K562 (cell line): ENCODE measurements at regions not wholly inside any gene's neighbourhood (a gene's known extent, or its start where the extent isn't known, plus 50 kb on each side); places are given as distances from the start of the nearest gene placed in this dataset.

Experiments
- ATAC-seq: fragments of 200-7000 bp; cut with Tn5 transposase; 3 replicates; pipeline ENCODE4 v1.9.1; 2020; ENCODE audit warnings: moderate library complexity
- BruUV-seq: library from RNA; stranded (reverse); fragments of 400-500 nt; replicated peaks from 2 replicates; lab custom pipeline; 2021; lab: Mats Ljungman, UMichigan
- CTCF ChIA-PET: fragments of 300-600 bp; formaldehyde crosslinking; extraction: SDS; loops from one replicate; lab custom pipeline; 2021; ENCODE audit warnings: low intra/inter-chr PET ratio; lab: Yijun Ruan, JAX
- POLR2A ChIA-PET: fragments of 300-600, 350-650 bp; sonication (Branson Sonifier 250); formaldehyde crosslinking; extraction: SDS; loops from one replicate; lab custom pipeline; 2021; ENCODE audit warnings: antibody characterized with exemption, inconsistent platforms; lab: Yijun Ruan, JAX
- DNase-seq, 4 experiments: peaks; one replicate each; pipeline versions ENCODE4 v3.0.0 to v3.0.0-alpha.2; 2011 to 2018; ENCODE audit warnings: low spot score in 3 of 4, mixed read lengths in 3 of 4; ENCODE audit errors: extremely low read depth in 1 of 4
- FAIRE-seq: peaks from 2 replicates; lab custom pipeline; 2011; peaks lifted over from hg19 to GRCh38; lab: Jason Lieb, UNC
- H2AFZ ChIP-seq: 2 replicates; pipeline ENCODE4 v1.6.0; 2011; ENCODE audit warnings: low read depth, low read length, control low read depth, inconsistent platforms
- H3K27ac ChIP-seq: fragments of 200-600 bp; 3 replicates; pipeline ENCODE4 v1.8.0; 2011; ENCODE audit warnings: low read depth, mild to moderate bottlenecking, control low read depth, inconsistent platforms, low read length, moderate library complexity, mixed read lengths; ENCODE audit errors: extremely low read depth
- H3K27me3 ChIP-seq, 2 experiments: fragments of 300-600 bp in 1 of 2; 2 replicates in 1 of 2; 3 replicates in 1 of 2; pipeline versions ENCODE4 v1.6.0 to v1.8.0; 2011; ENCODE audit warnings: inconsistent platforms in 2 of 2, low read length in 2 of 2, mild to moderate bottlenecking in 1 of 2, mixed read lengths in 1 of 2, moderate library complexity in 1 of 2; ENCODE audit not compliant: control insufficient read depth in 2 of 2, insufficient read depth in 2 of 2
- H3K36me3 ChIP-seq: fragments of 300-600 bp; 3 replicates; pipeline ENCODE4 v1.8.0; 2011; ENCODE audit warnings: mild to moderate bottlenecking, low read length, inconsistent platforms; ENCODE audit not compliant: control insufficient read depth, insufficient read depth
- H3K4me1 ChIP-seq, 2 experiments: fragments of 200-600 bp in 1 of 2; replicated peaks in 1 of 2; 2 replicates in 1 of 2; 3 replicates in 1 of 2; pipeline versions ENCODE4 v1.5.1 to v1.8.0; 2011; ENCODE audit warnings: inconsistent platforms in 2 of 2, low read length in 2 of 2, mild to moderate bottlenecking in 1 of 2, mixed read lengths in 1 of 2, moderate library complexity in 1 of 2; ENCODE audit not compliant: control insufficient read depth in 2 of 2, insufficient read depth in 2 of 2
- H3K4me2 ChIP-seq: 2 replicates; pipeline ENCODE4 v1.6.1; 2011; ENCODE audit warnings: low read length, control low read depth, inconsistent platforms, mixed read lengths; ENCODE audit not compliant: insufficient read depth
- H3K4me3 ChIP-seq: fragments of 200-600 bp; sonication (generic), shearing (Covaris generic); 2 replicates; pipeline ENCODE4 v1.5.1; 2016; ENCODE audit warnings: control low read depth, inconsistent platforms
- H3K79me2 ChIP-seq: fragments of 200-600 bp; 3 replicates; pipeline ENCODE4 v1.8.0; 2011; ENCODE audit warnings: low read length, inconsistent platforms; ENCODE audit not compliant: control insufficient read depth, insufficient read depth
- H3K9ac ChIP-seq, 2 experiments: 2 replicates each; pipeline versions ENCODE4 v1.6.0 to v1.6.1; 2011; ENCODE audit warnings: low read depth in 2 of 2, low read length in 2 of 2, control low read depth in 1 of 2, inconsistent platforms in 1 of 2, mild to moderate bottlenecking in 1 of 2, mixed read lengths in 1 of 2; ENCODE audit not compliant: insufficient read depth in 1 of 2
- H3K9me1 ChIP-seq: one replicate; pipeline ENCODE4 v1.6.0; 2011; ENCODE audit warnings: inconsistent platforms, mild to moderate bottlenecking, low read length, moderate library complexity; ENCODE audit not compliant: control insufficient read depth, insufficient read depth
- H3K9me3 ChIP-seq: replicated peaks from 2 replicates; pipeline ENCODE4 v1.5.1; 2011; ENCODE audit warnings: low read depth, low read length, inconsistent platforms; ENCODE audit not compliant: control insufficient read depth, insufficient read depth
- H4K20me1 ChIP-seq: replicated peaks from 2 replicates; pipeline ENCODE4 v1.6.1; 2011; ENCODE audit warnings: low read length, inconsistent platforms, mixed read lengths; ENCODE audit not compliant: control insufficient read depth, insufficient read depth
- BRD9 ChIP-seq: fragments of 450-650 bp; IDR thresholded peaks from 2 replicates; pipeline ENCODE4 v1.6.1; 2018; ENCODE audit warnings: low read depth; ENCODE audit not compliant: partially characterized antibody
- HOMEZ ChIP-seq: fragments of 250-450 bp; sonication (Bioruptor Pico); IDR thresholded peaks from 2 replicates; pipeline ENCODE4 v1.4.0; 2020; ENCODE audit warnings: mild to moderate bottlenecking, moderate library complexity
- NFE2 ChIP-seq: IDR thresholded peaks from 2 replicates; pipeline ENCODE4 v1.6.1; 2014; ENCODE audit warnings: antibody characterized with exemption, low read depth
- PTRF ChIP-seq: fragments of 450-650 bp; IDR thresholded peaks from 2 replicates; pipeline ENCODE4 v1.6.1; 2016; ENCODE audit warnings: mild to moderate bottlenecking, missing genetic modification characterization, missing compliant biosample characterization
- SMARCA4 ChIP-seq: fragments of 450-650 bp; IDR thresholded peaks from 2 replicates; pipeline ENCODE4 v1.6.1; 2016
- STAT5A ChIP-seq: IDR thresholded peaks from 2 replicates; pipeline ENCODE4 v1.6.1; 2012; ENCODE audit warnings: low read length, inconsistent platforms, borderline replicate concordance
- TSC22D4 ChIP-seq: fragments of 450-650 bp; IDR thresholded peaks from 2 replicates; pipeline ENCODE4 v1.6.1; 2016; ENCODE audit warnings: missing genetic modification characterization, missing biosample characterization, control low read depth
- WHSC1 ChIP-seq: IDR thresholded peaks from one replicate; pipeline ENCODE4 v1.6.1; 2012; ENCODE audit warnings: low read length, control low read depth, inconsistent platforms
- ZNF740 ChIP-seq, 3 experiments: fragments of 200-800 bp in 1 of 3; sonication (Bioruptor generic) in 1 of 3; sonication (generic) in 1 of 3; formaldehyde crosslinking in 1 of 3; IDR thresholded peaks; 2 replicates each; pipeline versions ENCODE4 v1.6.1 to v1.8.0; 2016 to 2022; ENCODE audit warnings: mild to moderate bottlenecking in 2 of 3, missing compliant biosample characterization in 2 of 3, missing genetic modification characterization in 2 of 3, missing genetic modification reagents in 1 of 3
- WGBS: fragments of 100-300 bp; shearing (Covaris generic); methylation state at CpG from one replicate; pipeline ENCODE4 v1.1.6; 2016; ENCODE audit warnings: low coverage, mixed read lengths; ENCODE audit not compliant: insufficient coverage; ENCODE audit errors: missing lambda C conversion rate; 5-methylcytosine and 5-hydroxymethylcytosine counted together
- in situ Hi-C: fragments of 300-500 bp; cut with MboI; formaldehyde crosslinking; loops from 4 replicates; pipeline ENCODE4 v1.15.0; 2018; ENCODE audit warnings: inconsistent platforms, mixed read lengths
- intact Hi-C: fragments of 100-400 bp; cut with micrococcal nuclease; formaldehyde crosslinking; loops from 2 replicates; pipeline ENCODE4 v1.14.2; 2022
- TF ChIP-seq, protein P1 (sequence below): sonication (generic); formaldehyde crosslinking; IDR thresholded peaks from 2 replicates; pipeline ENCODE4 v1.8.0; 2022; ENCODE audit warnings: mild to moderate bottlenecking, missing genetic modification reagents

DNA sequence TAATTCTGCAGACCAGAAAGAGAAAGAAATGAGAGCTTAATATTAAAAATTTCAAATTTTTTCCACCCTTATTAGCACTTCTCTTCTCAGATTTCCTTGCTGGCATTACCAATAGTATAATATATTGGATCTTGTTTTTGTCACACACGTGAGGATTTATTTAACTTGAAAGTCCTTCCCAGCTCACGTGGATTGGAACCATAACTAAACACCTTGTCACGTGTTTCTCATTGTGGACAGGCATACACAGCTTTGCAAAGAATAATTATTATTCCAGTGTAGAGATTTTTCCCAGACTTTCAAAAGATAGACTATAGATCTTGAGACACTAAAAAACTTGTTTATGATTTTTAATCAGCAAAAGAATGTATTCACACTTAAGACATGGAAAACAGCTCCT lies 123.8 kb upstream of the LPAR1 start:
- H3K4me2 ChIP-seq: no peak overlapping the region
- H3K27ac ChIP-seq: no peak overlapping the region
- no peak overlapping the region for H2AFZ ChIP-seq
- DNase-seq: no peak
- CTCF ChIA-PET: no interaction called here
- H4K20me1 ChIP-seq: no peaks in the 10 kb centered on the region
- TF ChIP-seq PTRF (tag): no peak
- TF ChIP-seq STAT5A: no peak
- no peak for TF ChIP-seq TSC22D4 (tag)
- TF ChIP-seq ZNF740 (CRISPR knock-in tag; IDR thresholded peaks at IDR 0.05): no peak
- no peak for TF ChIP-seq ZNF740 (tag; IDR thresholded peaks at IDR 0.05)
- TF ChIP-seq, all 486 proteins: peak for 0
- Histone ChIP-seq H3K27me3 (no peaks in the 10 kb centered on the region), H3K9ac (no peak overlapping the region), H3K79me2 (no peaks in the 10 kb centered on the region), H3K4me1 (no peaks in the 10 kb centered on the region), H3K36me3 (no peaks in the 10 kb centered on the region), H3K4me3 (no peak overlapping the region), H3K9me3 (no peaks in the 10 kb centered on the region), H3K9me1 (no peaks in the 10 kb centered on the region)
- POLR2A ChIA-PET: no interaction called here
- intact Hi-C loops: no loop called here
- no TSS peak for BruUV-seq
- FAIRE-seq: no peak
- in situ Hi-C loops: no loop called here
- WGBS: 2% methylated on average over 3 of the region's 3 CpGs
- no peak for ATAC-seq

- Histone ChIP-seq H2AFZ (no peak overlapping the region), H3K4me1 (no peaks in the 10 kb centered on the region)
- WGBS: 0% methylated on average over 3 of the region's 3 CpGs
- TF ChIP-seq BRD9: no peak
- no peak for TF ChIP-seq WHSC1
- no peak for TF ChIP-seq HOMEZ (CRISPR knock-in tag)
- TF ChIP-seq, protein P1, sequence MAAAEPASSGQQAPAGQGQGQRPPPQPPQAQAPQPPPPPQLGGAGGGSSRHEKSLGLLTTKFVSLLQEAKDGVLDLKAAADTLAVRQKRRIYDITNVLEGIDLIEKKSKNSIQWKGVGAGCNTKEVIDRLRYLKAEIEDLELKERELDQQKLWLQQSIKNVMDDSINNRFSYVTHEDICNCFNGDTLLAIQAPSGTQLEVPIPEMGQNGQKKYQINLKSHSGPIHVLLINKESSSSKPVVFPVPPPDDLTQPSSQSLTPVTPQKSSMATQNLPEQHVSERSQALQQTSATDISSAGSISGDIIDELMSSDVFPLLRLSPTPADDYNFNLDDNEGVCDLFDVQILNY: no peak
- TF ChIP-seq NFE2: no peak
- no peak for TF ChIP-seq SMARCA4
Measured at GRCh38 chr9:111161015-111161415, 122.7 kb upstream of the LPAR1 start.

More at GRCh38 chr9:111161015-111161415, 122.7 kb upstream of the LPAR1 start:
- no peak overlapping the region for H3K4me2 ChIP-seq
- no peak for DNase-seq
- no peaks in the 10 kb centered on the region for H3K27me3 ChIP-seq
- H3K4me3 ChIP-seq: no peak overlapping the region
- no peak overlapping the region for H3K27ac ChIP-seq
- no peaks in the 10 kb centered on the region for H3K9me3 ChIP-seq
- ChIA-PET POLR2A (no interaction called here), CTCF (no interaction called here)
- no peak for ATAC-seq
- intact Hi-C loops: no loop called here
- BruUV-seq: no TSS peak
- FAIRE-seq: no peak
- no peaks in the 10 kb centered on the region for H3K36me3 ChIP-seq
- no peaks in the 10 kb centered on the region for H3K9me1 ChIP-seq
- H3K9ac ChIP-seq: no peak overlapping the region
- H4K20me1 ChIP-seq: no peaks in the 10 kb centered on the region
- in situ Hi-C loops: no loop called here
- no peaks in the 10 kb centered on the region for H3K79me2 ChIP-seq
